ENCODE measurements at regions not wholly inside any gene's neighbourhood (a gene's known extent, or its start where the extent isn't known, plus 50 kb on each side); places are given as distances from the start of the nearest gene placed in this dataset.

DNA sequence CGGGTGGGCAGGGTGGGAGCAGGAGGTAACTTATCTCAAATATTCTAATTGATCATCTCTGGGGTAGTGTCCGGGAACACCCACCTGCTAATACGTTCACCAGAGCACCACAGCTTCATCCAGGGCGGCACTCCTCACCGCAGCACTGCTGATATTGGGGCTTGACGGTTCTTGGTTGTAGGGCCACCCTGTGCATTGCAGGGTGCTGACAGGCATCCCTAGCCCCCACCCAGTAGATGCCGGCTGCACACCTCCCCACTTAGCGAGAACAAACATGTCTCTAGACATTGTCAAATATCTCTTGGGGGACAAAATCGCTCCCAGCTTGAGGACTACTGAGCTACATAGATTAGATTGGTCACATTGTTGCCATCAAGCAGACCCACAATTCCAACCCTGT is 73.9 kb upstream of the WASF3 start:
- in situ Hi-C loops (cut with MboI; ENCODE audit: low sequenced_read_pairs in 4 of 4): loop anchor here in 2 of 4 donors (10.0 to 25.0 kb wide), 2 partner anchors 204 to 211 kb away; no protein-coding TSS in a partner anchor
- H3K27ac ChIP-seq: no peak overlapping the region
- no peaks in the 10 kb centered on the region for H3K4me1 ChIP-seq
- TF ChIP-seq POLR2A (IDR thresholded peaks at IDR 0.05): no peak
- TF ChIP-seq, protein P1, sequence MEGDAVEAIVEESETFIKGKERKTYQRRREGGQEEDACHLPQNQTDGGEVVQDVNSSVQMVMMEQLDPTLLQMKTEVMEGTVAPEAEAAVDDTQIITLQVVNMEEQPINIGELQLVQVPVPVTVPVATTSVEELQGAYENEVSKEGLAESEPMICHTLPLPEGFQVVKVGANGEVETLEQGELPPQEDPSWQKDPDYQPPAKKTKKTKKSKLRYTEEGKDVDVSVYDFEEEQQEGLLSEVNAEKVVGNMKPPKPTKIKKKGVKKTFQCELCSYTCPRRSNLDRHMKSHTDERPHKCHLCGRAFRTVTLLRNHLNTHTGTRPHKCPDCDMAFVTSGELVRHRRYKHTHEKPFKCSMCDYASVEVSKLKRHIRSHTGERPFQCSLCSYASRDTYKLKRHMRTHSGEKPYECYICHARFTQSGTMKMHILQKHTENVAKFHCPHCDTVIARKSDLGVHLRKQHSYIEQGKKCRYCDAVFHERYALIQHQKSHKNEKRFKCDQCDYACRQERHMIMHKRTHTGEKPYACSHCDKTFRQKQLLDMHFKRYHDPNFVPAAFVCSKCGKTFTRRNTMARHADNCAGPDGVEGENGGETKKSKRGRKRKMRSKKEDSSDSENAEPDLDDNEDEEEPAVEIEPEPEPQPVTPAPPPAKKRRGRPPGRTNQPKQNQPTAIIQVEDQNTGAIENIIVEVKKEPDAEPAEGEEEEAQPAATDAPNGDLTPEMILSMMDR (IDR thresholded peaks at IDR 0.05 in 4 of 5, conservative IDR thresholded peaks at IDR 0.05 in 1 of 5): no peak
- DNase-seq: no peak
- no peaks in the 10 kb centered on the region for H3K36me3 ChIP-seq
- intact Hi-C loops (cut with DNase I; ENCODE audit: low total_unique reads): loop anchor here (1.0 kb wide), 1 partner anchor 215 kb away; no protein-coding TSS in a partner anchor
- no peaks in the 10 kb centered on the region for H3K9me3 ChIP-seq
- no peaks in the 10 kb centered on the region for H3K27me3 ChIP-seq
- no peak for ATAC-seq
- H3K4me3 ChIP-seq: no peak overlapping the region

DNA sequence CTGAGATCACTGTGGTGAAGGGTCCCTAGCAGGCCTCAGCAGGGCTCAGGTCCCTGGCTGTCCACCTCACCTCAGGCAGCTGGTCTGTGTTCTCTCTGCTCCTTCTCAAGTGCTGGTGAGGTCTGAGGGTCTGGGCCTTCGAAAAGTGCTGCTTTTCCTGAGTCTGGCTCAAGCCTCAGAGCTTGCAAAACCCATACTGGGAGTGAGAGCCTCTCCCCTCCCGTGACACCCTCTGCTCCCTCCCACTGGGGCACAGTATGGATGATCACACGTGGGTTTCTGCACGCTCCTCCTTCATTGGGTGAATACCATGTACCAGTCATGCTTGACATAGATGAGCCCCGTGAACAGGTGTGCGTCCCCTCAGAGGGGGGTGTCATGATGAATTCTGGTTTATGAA is 73.3 kb upstream of the WASF3 start:
- Histone ChIP-seq H3K9me3 (no peaks in the 10 kb centered on the region), H3K27ac (no peak overlapping the region), H3K4me3 (no peak overlapping the region), H3K4me1 (no peaks in the 10 kb centered on the region), H3K27me3 (no peaks in the 10 kb centered on the region), H3K36me3 (no peaks in the 10 kb centered on the region)
- intact Hi-C loops (cut with DNase I; ENCODE audit: low total_unique reads) (no loop called here), in situ Hi-C loops (cut with MboI; ENCODE audit: low sequenced_read_pairs in 4 of 4) (loop anchor here in 2 of 4 donors (10.0 to 25.0 kb wide), 2 partner anchors 203 to 211 kb away; no protein-coding TSS in a partner anchor)
- DNase-seq (no peak), ATAC-seq (no peak)
- TF ChIP-seq, protein P1 (IDR thresholded peaks at IDR 0.05 in 4 of 5, conservative IDR thresholded peaks at IDR 0.05 in 1 of 5): no peak
- TF ChIP-seq POLR2A (IDR thresholded peaks at IDR 0.05): no peak

DNA sequence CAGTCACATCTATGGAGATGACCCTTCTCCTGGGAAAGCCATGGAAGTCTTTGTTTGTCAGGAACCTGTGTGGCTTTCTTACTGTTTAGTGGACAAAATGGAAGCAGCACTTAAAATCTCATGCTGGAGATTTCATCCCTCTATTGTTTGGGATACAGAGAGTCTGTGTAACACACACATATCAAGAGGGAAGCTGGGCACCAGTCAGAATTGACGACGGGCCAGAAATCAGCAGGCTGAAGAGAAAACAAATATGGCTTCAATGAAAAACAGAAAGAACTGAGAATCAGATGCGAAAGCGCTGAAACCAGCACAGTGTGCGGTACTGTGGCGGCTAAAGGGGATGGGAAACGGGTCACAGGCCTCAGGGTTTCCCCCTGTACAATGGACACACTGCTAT is 72.2 kb upstream of the WASF3 start:
- H3K27ac ChIP-seq: no peak overlapping the region
- ATAC-seq: no peak
- in situ Hi-C loops (cut with MboI; ENCODE audit: low sequenced_read_pairs in 4 of 4): loop anchor here in 2 of 4 donors (5.0 to 25.0 kb wide), 3 partner anchors 202 to 303 kb away; no protein-coding TSS in a partner anchor

DNA sequence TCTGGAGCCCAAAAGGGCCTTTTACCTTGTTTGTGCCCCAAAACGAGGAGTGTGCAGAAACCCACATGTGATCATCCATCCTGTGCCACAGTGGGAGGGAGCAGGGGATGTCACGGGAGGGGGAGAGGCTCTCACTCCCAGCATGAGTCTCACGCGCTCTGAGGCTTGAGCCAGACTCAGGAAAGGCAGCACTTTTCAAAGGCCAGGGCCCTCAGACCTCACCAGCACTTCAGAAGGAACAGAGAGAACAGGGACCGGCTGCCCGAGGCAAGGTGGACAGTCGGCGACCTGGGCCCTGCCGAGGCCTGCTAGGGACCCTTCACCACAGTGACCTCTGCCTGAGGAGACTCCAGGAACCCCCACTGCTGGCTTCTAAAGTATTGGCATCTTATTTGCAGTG is 71.7 kb upstream of the WASF3 start:
- DNase-seq (peak in 1 of 2 donors; percentile 30), ATAC-seq (peak in 1 of 2 donors; percentile 48)
- Histone ChIP-seq H3K36me3 (no peaks in the 10 kb centered on the region), H3K27ac (peak overlapping the region in 3 of 4 donors; percentile 22 to 48 (median 38)), H3K9me3 (no peaks in the 10 kb centered on the region), H3K4me1 (no peaks in the 10 kb centered on the region), H3K4me3 (no peak overlapping the region), H3K27me3 (no peaks in the 10 kb centered on the region)
- intact Hi-C loops (cut with DNase I; ENCODE audit: low total_unique reads) (no loop called here), in situ Hi-C loops (cut with MboI; ENCODE audit: low sequenced_read_pairs in 4 of 4) (loop anchor here in 2 of 4 donors (5.0 to 25.0 kb wide), 3 partner anchors 202 to 303 kb away; no protein-coding TSS in a partner anchor)
- TF ChIP-seq, protein P1 (IDR thresholded peaks at IDR 0.05 in 4 of 5, conservative IDR thresholded peaks at IDR 0.05 in 1 of 5): no peak
- no peak for TF ChIP-seq POLR2A (IDR thresholded peaks at IDR 0.05)

More for the DNA sequence above, 72.2 kb upstream of the WASF3 start:
- H3K27me3 ChIP-seq: no peaks in the 10 kb centered on the region
- no peak for TF ChIP-seq POLR2A (IDR thresholded peaks at IDR 0.05)
- TF ChIP-seq, protein P1 (IDR thresholded peaks at IDR 0.05 in 4 of 5, conservative IDR thresholded peaks at IDR 0.05 in 1 of 5): no peak
- no peaks in the 10 kb centered on the region for H3K9me3 ChIP-seq
- H3K36me3 ChIP-seq: no peaks in the 10 kb centered on the region
- H3K4me3 ChIP-seq: no peak overlapping the region
- no peak for DNase-seq
- intact Hi-C loops (cut with DNase I; ENCODE audit: low total_unique reads): no loop called here
- no peaks in the 10 kb centered on the region for H3K4me1 ChIP-seq

Measured in gastrocnemius medialis (tissue), 4 donors.